ENCODE measurements at regions not wholly inside any gene's neighbourhood (a gene's known extent, or its start where the extent isn't known, plus 50 kb on each side); places are given as distances from the start of the nearest gene placed in this dataset.
"Not testable (repeated sequence)": the region's sequence is repeated elsewhere in the genome, so short reads cannot be mapped to it uniquely, and the experiment has no call there.

DNA sequence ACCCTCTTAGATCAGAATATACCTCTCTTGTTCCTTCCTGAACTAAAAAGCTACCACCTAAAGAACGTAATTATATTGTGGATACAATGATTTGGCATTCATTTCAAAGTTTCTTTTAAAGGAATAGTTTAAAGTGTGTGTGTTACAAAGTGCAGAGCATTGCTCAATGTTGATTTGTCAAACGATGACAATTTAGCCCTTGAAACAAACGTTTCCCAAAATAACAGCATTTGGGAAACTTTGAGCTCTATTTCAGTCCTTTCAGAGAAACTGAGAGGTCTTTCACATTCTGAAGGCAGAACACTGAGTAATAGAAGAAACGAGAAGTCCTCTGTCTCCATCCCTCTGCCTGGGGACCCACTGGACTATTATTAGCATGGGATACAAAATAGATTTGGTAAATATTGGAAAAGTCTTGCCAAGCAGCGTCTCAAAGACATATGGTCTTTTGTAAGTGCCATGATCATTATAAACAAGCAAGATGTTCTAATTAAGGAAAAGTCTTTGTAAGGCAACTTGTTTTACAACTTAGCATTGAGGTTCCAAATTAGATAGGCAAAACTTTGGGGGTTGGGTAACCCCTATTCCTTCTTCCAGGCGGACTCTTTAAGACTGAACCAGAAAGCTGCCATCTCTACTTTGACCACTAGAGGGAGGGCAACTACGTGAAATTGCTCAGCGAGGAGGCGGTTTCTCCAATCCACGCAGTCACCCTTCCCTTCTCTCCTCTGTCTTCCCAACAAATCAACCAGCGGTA lies 208.8 kb downstream of the RNF144B start:
- peak; percentile 10 to 62 for DNase-seq (ENCODE audit: low read depth in 2 of 2)

DNA sequence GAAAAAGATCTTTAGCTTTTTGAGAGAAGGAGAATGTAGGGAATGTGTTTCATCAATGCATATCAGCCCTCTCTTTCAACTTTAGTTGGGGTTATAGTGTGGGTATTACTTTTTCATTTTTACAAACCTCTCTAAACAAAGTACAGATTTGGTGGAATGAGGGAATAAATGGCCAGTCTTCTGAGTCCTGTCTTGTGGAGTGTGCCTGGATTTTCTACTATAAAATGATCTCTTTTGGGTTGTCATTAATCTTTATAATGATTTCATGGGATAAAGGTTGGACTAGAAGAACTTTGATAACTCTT lies 209.3 kb downstream of the RNF144B start:
- DNase-seq (ENCODE audit: low read depth in 2 of 2), result no peak

DNA sequence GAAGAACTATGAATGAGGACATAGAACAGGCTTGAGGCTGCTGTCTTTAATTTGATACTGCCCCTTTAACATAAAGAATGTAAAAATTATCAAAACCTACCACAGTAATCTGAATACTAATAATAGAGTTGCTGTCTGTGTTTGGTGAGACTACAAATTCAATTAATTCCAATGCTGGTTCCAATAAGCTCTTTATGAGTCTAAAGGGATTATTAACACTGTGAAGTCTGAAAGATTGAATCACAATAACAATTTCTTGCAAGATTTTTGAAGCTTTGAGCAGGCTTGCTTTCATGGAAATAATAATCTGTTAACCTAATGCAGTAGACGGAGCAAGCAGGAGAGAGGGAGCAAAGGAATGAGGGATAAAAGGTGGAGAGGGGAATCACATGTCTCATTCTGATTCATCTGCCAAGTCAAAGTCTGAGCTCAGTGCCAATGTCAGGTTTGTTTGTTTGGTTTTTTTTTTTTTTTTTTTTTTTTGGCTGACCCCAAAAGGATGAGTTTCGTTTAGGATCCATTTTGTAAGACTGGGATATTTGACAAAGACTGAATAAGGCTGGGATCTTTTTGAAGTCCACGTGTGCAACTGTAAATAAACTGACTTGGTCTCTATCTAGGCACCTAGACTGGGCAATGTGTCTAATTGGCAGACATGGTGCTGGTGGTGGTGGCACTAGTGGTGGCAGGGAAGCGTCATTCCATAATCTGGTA lies 211.6 kb downstream of the RNF144B start:
- no peak for DNase-seq (ENCODE audit: low read depth in 2 of 2)

DNA sequence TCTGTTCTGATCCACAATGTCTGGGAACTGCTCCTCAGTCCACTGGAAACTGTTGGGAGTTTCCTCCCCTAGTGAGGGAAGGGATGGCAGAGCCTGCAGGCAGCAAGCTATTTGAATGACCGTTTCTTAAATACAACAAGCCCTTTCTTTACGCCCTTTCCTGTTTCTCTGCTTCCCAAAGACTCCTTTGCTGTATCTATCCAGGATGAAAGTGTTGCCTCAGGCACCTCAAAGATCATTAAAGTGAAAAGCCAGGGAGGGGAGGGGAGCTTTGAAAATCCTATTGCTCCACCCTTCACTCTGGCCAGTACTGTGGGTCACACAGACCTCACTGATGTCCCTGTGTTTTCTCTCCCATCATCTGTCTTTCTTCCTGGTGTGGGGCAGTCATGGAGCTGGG lies 213.1 kb downstream of the RNF144B start:
- no peak for DNase-seq (ENCODE audit: low read depth in 2 of 2)

DNA sequence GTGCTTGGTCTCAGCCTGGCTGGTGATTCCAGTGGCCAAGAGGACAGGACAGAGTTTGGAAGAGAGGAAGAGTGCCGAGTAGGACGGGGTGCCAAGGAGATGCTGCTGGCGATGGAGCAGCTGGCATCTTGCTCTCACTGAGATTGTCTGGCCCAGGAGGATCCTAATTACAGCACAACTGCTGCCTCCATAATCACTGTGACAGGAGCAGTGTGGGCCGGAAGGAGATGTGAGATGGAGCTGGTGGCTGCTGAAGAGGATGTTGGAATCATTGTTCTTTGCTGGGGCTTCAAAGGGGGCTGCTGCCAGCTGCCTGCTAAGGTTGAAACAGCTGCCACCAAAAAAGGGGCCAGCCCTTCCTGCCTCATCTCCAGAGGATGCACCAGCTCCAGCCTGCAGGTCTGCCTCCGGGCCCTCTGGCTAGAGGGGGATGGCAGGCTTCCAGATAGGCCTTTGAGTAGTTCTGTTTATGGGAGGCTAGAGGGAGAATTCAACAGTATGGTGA lies 214.4 kb downstream of the RNF144B start:
- no peak for DNase-seq (ENCODE audit: low read depth in 2 of 2)

DNA sequence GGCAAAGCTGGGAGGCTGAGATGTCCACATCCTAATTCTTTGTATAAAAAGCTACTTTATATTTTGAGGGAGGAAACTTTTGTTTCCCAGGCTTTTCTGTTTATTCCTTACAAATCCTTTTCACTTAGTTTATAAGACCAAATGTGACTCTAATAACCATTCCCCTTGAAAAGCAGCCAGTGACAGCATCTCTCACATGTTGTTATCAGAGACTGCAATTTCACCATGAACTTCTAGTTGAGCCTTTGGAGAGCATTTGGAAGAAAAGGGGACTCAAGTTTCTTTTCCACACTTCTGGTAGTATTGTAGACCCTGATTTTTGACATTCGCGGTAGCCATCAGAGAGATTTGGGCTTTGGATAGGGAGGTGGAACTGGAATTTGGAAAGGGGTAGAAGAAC lies 215.8 kb downstream of the RNF144B start:
- no peak for DNase-seq (ENCODE audit: low read depth in 2 of 2)

DNA sequence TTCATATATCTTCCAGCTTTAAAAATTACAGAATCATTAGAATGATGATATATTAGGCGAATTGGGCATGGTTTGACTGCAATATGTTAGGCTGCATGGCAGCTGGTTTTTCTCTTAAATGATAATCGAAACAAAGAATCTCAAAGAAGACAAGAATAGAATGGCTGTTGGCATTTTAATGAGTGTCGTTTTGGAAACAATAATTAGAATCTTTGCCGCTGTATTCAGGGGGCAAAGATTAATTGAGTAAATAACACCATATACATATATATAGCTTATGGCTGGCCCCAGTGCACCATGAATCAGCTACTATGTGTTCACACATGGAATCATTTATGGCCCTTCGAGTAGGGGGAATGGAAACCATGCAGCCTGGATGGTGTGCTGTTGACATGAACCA lies 216.2 kb downstream of the RNF144B start:
- DNase-seq (ENCODE audit: low read depth in 2 of 2), result no peak

DNA sequence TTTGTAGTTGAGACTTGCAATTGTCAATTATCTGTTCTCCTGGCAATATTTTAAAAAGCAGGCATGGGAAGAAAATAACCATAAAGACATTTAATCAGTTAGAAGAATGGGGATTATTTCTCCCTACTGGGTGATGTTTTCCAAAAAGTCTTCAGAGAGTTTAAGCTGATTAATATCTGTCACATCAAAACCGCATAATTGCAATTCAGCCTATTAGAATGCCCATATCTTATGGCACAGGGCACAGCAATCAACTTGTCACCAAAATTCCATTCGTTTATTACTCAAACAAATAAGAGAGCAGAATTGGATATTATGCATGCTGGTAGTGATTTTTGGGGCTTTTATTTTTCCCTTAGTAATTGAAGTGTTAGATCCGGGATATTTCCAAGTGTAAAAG lies 218.7 kb downstream of the RNF144B start:
- DNase-seq (ENCODE audit: low read depth in 2 of 2), result no peak

DNA sequence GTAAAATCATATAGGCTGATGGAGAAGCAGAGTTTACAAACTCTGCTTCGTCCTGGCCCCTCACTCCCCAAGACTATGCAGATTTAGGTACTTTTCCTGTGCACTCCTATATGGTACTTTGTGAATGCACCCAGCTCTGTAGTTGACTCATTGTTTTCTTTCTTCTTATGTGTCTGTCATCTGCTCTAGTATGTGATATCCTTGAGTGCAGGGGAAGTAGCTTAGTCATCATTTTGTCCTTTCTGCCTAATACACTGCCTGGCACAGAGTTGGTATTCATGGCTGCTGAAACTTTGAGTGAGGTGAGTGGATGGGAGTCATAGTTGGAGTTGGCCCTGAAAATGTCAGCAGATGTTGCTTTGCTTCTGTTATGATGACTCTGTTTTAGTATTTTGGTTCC lies 222.6 kb downstream of the RNF144B start:
- no peak for DNase-seq (ENCODE audit: low read depth in 2 of 2)

DNA sequence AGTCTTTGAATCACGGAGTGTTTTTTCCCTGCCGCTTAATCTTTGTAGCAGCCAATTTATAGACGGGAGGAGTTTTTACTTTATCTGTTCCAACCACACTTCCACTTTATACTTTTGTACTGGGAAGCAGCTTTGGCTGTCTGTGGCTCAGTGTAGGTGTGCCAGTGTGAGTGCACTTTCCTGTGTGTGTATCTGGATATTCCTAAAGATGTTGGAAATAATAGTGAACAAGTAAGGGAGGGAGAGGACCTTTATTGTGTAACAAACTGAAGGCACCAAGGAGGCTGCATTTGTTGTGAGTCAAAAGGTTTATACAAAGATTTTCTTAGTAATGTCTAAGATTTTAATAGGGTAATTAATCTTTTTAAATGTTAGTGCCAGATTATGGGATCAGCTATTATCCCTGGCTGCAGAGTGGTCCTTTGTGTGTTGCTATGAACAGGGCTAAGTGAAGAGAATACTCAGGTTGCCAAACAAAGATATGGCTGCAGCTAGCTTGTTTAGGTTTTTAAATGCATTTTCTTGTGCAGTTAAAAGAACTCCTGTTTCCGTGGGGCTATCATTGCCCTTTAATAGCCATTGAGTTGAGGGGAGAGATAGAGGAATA lies 226.3 kb downstream of the RNF144B start:
- DNase-seq (ENCODE audit: low read depth in 2 of 2), result no peak

DNA sequence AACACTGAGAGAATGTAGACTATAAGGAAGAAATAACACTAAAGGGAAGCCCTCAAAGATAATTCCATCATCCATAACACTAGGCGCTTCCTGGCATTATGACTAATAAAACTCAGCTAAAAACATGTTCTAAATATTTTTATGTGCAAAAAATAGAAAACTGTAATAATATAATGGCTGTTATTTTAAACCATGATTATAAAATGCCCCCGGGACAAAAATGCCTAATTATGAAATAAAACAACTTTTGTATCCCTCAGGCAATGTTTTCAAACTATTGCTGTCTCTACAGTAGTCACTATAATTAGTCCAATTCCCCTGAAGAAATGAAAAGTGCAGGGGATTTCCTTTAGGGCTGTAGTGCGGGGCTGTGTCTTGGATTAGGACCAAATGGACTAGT lies 242.4 kb downstream of the RNF144B start:
- DNase-seq (ENCODE audit: low read depth in 2 of 2), result no peak

DNA sequence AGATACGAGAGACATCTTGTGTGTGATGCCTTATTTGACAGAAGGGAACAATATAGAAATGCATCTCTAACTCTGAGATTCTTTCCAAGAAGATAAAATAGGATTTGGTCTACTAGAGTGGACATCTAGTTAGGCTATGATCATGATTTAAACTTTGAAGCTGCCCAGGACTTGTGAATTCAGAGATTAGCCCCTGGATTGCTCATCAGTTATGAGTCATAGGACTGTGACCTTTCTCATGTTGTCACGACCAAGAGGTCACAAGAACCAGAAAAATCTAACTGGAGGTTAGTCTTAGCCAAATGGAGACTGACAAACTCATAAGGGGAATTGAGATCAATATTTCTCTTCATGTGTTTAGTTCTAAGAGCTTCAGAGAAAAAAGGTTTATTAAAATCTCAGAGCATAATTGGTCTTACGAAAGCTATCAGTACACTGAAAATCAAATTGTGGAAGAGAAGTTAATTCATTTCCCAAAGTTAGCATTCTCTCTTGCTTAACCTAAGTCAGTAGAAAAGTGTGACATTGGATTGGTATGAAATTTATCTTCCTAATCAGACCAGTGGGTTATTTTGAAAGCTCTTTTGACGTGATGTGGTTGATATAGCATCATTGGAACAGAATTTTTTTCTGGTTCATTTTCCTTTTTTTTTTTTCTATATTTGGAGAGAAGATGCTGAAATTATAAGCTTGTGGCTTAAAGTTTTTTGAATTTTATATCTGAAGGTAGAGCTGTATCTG lies 245.7 kb downstream of the RNF144B start:
- peak in 1 of 2 donors; percentile 9 for DNase-seq (ENCODE audit: low read depth in 2 of 2)

DNA sequence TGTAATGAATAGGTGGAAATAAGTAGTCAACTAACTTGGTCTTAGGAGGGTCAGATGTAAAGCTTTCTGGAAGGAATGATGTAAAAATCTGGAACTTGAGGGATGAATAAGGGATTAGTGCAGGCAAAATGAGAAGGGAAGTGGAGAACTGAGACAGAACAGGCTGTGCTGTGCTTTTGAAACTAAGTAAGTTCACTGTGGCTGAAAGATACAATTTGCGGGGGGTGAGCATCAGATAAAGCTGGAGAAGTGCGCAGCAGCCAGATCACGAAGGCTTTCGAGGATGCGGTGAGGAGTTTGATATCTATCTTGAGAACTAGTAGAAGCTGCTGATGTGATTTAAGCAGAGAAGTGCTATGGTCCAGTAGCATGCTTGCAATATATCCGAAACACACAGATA lies 247.8 kb downstream of the RNF144B start:
- DNase-seq (ENCODE audit: low read depth in 2 of 2), result no peak

DNA sequence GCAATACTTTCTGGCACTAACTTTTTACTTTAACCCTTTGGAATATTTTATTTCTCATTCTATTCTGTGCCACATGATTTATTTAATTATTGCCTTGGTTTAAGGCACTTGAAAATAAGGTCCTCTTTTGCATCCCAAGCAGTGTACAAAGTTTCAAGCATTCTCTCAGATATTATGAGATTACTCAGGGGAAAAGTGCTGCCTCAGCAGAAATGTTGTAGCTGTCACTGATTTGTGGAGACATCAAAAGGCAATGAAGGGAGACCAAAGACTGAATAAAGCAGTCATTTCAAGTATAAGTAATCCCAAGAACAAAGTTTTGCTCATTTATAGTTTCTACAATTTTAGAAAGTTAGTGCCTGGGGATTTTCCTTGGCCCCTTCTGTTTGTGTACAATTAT lies 253.0 kb downstream of the RNF144B start:
- no peak for DNase-seq (ENCODE audit: low read depth in 2 of 2)

DNA sequence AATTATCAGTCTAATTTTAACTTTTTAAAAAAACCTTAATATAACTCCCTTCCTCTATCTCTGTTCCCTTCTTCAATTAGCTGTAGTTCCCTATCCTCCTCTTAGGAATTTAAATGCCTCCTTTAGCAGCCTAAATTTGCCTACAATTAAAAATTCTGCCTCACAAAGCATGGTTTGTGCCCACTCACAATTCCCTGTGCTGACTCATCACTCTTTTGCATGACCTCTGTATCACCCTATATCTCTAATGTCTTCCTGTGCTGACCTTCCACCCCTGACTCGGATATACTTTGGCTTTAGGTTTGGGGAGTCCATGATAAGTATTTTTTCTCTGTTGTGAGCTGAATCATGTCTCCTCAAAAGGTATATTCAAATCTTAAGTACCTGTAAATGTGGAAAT lies 253.6 kb downstream of the RNF144B start:
- no peak for DNase-seq (ENCODE audit: low read depth in 2 of 2)

DNA sequence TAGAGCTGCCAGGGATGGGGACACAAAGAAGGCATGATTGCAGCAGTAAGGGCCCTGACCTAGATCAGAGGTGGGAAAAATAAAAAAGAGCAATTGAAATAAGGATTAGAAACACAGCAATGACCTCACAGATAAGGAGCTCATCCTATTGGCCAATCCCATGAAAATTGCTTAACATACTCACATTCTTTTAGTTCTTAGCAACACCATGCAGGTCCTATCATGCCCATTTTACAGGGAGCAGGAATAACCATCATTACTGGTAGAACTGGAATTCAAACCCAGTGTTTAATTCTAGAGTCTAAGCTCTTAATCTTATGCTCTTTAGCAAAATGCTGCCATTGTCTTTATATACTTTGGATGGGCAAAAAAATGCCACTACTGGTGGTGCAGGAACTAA lies 267.7 kb downstream of the RNF144B start:
- no peak for DNase-seq (ENCODE audit: low read depth in 2 of 2)

DNA sequence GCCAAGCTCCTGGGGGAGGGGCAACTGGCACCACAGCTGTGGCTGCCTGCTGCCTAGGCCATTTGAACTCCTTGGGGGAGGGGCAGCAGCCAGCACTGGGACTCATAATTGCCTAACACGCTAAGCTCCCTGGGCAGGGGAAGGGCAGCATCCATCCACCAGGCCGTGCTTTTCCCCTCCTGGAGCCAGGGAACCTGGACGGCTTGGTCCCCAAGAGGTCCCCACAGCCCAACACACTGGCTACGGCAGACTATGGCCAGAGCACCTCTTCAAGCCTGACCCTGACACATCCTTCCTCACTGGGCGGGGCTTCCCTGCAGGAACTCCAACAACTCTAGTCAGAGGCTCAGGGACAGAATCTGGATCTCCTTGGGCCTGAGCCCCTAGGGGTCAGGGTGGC lies 269.4 kb downstream of the RNF144B start:
- no peak for DNase-seq (ENCODE audit: low read depth in 2 of 2)

DNA sequence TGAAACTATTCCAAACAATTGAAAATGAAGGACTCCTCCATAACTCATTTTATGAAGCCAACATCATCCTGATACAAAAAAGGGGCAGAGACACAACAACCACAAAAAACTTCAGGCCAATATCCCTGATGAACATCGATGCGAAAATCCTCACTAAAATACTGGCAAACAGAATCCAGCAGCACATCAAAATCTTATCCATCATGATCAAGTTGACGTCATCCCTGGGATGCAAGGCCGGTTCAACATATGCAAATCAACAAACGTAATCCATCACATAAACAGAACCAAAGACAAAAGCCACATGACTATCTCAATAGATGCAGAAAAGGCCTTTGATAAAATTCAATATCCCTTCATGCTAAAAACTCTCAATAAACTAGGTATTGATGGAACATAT lies 272.8 kb downstream of the RNF144B start:
- not testable (repeated sequence) for DNase-seq (ENCODE audit: low read depth in 2 of 2)

DNA sequence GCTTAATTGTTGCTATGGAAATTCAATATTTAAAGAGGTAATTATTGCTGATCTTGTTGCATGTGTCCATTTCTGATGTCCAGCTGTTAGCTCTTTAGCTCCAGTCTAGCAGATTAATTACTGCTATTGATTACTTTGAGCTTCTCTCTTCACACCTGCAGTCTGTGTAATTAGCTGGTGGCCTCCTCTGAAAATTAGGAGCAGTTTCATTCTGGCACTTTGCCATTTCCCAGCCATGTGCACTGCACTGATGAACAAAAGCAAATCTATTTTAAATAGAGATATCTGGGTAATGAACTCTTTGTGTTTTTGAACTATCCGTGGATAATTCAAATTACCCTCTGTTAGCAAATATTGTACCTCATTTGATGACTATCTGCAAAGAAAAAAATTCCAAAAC lies 275.9 kb downstream of the RNF144B start:
- no peak for DNase-seq (ENCODE audit: low read depth in 2 of 2)

DNA sequence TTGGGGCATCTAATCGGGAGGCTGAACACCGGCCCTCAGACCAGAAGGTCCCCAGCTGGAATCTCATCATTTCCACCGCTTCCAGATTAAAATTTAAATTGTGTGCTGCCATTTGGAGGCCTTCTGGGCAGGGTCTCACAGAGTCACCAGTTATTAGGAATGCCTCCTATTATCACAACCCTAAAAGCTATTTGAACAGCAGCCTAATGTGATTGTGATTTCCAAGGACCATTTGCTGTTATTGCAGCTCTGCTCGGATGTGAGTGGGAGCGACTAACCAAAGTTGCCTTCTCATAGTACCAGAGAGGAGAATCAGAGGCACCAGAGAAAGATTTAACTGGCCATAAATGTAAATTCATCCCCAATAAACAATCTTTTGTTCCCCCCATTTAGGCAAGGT lies 277.3 kb downstream of the RNF144B start:
- DNase-seq (ENCODE audit: low read depth in 2 of 2), result no peak

DNA sequence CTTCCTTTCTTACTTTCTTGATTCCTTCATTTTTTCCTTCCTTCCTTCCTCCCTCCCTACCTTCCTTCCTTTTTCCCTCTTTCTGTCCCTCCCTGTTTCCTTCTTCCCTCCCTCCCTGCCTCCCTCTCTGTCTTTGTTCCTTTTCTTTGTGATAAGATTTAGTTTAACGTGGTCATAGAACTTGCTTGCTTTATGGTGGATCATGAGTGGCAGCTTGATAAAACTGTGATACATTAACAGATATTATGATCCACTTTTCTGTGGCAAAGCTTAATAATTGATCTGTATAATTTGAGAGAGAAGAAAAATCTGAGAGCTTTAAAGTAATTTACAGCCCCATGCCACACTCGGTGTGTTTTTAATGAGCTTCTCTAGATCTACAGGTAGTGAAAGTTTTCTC lies 280.5 kb downstream of the RNF144B start:
- no peak for DNase-seq (ENCODE audit: low read depth in 2 of 2)

DNA sequence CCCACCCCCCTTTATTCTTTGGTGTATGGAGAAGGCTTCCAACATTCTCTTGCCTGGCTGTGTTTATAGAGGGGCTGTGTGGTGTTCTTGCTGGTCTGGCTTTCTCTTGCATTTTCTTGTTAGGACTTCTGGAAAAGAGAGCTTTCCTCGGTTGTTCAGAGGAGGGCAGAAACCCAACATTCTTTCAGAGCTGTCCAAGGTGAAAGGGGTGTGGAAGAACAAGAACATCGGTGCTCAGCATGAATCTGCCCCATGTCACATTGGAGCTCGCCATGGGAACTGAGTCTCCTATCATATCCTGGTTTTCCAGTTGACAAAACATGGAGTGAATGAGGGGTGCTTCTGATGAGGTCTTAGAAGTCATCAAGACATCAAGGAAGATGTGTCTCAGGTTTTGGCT lies 281.8 kb downstream of the RNF144B start:
- DNase-seq (ENCODE audit: low read depth in 2 of 2), result no peak

Measured in dermis microvascular lymphatic vessel endothelial cell (primary cell).